ENCODE measurements at regions not wholly inside any gene's neighbourhood (a gene's known extent, or its start where the extent isn't known, plus 50 kb on each side); places are given as distances from the start of the nearest gene placed in this dataset.

GRCh38 chr5:104556957-104557356 lies 994.4 kb upstream of the NUDT12 start:
- TF ChIP-seq CTCF (IDR thresholded peaks at IDR 0.05 in 2 of 3, conservative IDR thresholded peaks at IDR 0.05 in 1 of 3; ENCODE audit: borderline replicate concordance in 1 of 3, insufficient read depth in 1 of 3, low read depth in 2 of 3, low read length in 2 of 3) (no peak), POLR2AphosphoS5 (IDR thresholded peaks at IDR 0.05; ENCODE audit: low read depth, low read length) (no peak), POLR2A (IDR thresholded peaks at IDR 0.05; ENCODE audit: borderline replicate concordance, extremely low read depth, insufficient read depth, insufficient read length) (no peak), TCF7L2 (IDR thresholded peaks at IDR 0.05; ENCODE audit: borderline replicate concordance, extremely low read depth, insufficient read depth, insufficient read length) (no peak), SP1 (IDR thresholded peaks at IDR 0.05; ENCODE audit: low read depth) (no peak), MAX (IDR thresholded peaks at IDR 0.05) (no peak), ZBTB33 (IDR thresholded peaks at IDR 0.05; ENCODE audit: extremely low read depth, insufficient replicate concordance, low read length) (no peak), SIN3A (IDR thresholded peaks at IDR 0.05; ENCODE audit: low read depth) (no peak), YY1 (IDR thresholded peaks at IDR 0.05; ENCODE audit: extremely low read depth, insufficient replicate concordance, low read depth, low read length) (no peak), EZH2 (IDR thresholded peaks at IDR 0.05) (no peak), SRF (IDR thresholded peaks at IDR 0.05; ENCODE audit: low read depth) (no peak), ZFX (IDR thresholded peaks at IDR 0.05) (no peak), JUND (IDR thresholded peaks at IDR 0.05) (no peak)

Measured in HCT116 (cell line).